ENCODE measurements at regions not wholly inside any gene's neighbourhood (a gene's known extent, or its start where the extent isn't known, plus 50 kb on each side); places are given as distances from the start of the nearest gene placed in this dataset.
A peak's percentile ranks its signal among the peaks of the same experiment; 100 is the strongest.

- Histone ChIP-seq H3K27me3 (no peaks in the 10 kb centered on the region), H3K4me3 (no peak overlapping the region), H3K9me3 (no peaks in the 10 kb centered on the region), H3K36me3 (no peaks in the 10 kb centered on the region), H3K27ac (no peak overlapping the region), H3K4me1 (no peaks in the 10 kb centered on the region)
- DNase-seq: no peak
- TF ChIP-seq, protein P1, sequence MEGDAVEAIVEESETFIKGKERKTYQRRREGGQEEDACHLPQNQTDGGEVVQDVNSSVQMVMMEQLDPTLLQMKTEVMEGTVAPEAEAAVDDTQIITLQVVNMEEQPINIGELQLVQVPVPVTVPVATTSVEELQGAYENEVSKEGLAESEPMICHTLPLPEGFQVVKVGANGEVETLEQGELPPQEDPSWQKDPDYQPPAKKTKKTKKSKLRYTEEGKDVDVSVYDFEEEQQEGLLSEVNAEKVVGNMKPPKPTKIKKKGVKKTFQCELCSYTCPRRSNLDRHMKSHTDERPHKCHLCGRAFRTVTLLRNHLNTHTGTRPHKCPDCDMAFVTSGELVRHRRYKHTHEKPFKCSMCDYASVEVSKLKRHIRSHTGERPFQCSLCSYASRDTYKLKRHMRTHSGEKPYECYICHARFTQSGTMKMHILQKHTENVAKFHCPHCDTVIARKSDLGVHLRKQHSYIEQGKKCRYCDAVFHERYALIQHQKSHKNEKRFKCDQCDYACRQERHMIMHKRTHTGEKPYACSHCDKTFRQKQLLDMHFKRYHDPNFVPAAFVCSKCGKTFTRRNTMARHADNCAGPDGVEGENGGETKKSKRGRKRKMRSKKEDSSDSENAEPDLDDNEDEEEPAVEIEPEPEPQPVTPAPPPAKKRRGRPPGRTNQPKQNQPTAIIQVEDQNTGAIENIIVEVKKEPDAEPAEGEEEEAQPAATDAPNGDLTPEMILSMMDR (IDR thresholded peaks at IDR 0.05): no peak
- intact Hi-C loops (cut with DNase I): no loop called here
- peak; percentile 70 for ATAC-seq
These were observed 222.8 kb downstream of the SOX11 start for GRCh38 chr2:5914811-5915611.

GRCh38 chr2:5915881-5916310 is 223.7 kb downstream of the SOX11 start:
- no peaks in the 10 kb centered on the region for H3K27me3 ChIP-seq
- H3K27ac ChIP-seq: no peak overlapping the region
- H3K36me3 ChIP-seq: no peaks in the 10 kb centered on the region
- intact Hi-C loops (cut with DNase I): no loop called here
- H3K9me3 ChIP-seq: no peaks in the 10 kb centered on the region
- ATAC-seq: peak; percentile 81
- no peak for DNase-seq
- H3K4me3 ChIP-seq: no peak overlapping the region
- TF ChIP-seq, protein P1 (IDR thresholded peaks at IDR 0.05): peak; percentile 45
- no peaks in the 10 kb centered on the region for H3K4me1 ChIP-seq

DNA sequence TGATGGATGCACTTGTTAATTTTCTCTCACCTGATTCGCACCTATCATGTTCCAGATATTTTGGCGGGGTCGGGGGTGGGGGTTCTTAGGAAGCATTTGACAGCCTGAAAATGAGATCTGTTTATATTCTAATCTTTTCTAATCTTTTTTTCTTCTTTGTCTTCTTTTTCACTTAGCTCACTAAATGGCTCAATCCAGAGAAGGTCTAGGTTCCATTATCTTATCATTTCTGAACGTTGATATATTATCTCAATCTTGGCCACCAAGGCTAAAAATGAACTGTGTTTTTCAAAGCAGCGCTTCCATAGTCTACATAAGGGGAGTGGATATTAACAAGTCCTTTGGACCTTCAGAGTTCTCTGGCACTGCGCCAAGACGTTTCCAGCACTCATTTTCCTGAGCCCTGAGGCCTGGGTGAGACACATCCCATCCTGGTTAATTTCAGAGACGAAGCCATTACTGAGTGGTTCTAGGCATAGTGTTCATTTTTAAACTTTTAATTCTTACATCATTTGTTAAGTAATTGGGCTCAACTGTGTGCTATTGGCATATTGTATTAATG is 229.0 kb downstream of the SOX11 start:
- H3K27ac ChIP-seq: no peak overlapping the region
- H3K9me3 ChIP-seq: no peaks in the 10 kb centered on the region
- ATAC-seq: no peak
- H3K4me3 ChIP-seq: no peak overlapping the region
- TF ChIP-seq, protein P1 (IDR thresholded peaks at IDR 0.05): no peak
- H3K27me3 ChIP-seq: no peaks in the 10 kb centered on the region
- intact Hi-C loops (cut with DNase I): no loop called here
- no peaks in the 10 kb centered on the region for H3K36me3 ChIP-seq
- no peaks in the 10 kb centered on the region for H3K4me1 ChIP-seq
- DNase-seq: no peak

DNA sequence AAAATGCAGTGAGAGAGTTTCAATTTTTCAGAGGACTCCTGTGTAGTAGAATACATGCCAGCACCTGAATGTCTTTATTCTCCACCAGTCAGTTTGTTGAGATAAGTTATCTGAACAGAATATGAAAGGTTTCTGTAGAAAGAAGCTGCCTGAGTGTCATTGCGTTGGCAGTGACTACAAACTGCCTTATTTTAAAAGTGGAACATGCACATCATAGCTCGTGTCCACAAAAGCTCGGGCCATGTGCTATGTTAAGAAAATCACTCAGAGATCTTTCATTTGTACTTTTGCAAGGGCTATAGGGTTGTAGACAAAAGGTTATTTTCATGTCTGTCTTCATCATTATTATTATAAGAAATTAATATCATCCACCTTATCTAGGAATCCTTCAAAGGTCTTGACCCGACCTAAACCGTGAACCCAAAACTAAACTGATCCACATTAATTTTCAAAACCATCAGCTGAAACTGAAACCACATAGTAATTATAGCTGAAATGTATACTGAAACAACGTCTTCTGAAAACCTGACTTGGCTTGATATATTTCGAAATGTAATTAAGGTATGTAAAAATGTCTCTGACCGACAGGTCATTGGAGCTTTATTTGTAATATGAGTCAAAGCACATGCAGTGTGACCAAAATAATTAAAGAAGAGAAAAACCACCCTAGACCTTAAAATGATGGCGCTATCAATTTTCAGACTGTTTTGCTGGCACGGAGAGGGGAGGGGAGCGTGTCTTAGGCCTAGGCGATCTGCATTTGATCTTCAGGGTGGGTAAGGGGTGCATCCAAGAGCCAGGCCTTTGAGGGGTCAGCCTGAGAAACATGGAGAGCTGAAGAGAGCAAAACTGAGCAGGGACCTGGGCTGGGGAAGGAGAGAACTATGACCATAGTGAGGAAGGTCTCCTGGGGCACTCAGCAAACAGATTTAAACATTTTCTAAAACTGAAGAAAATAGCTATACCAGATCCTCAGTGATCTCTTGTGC is 232.1 kb downstream of the SOX11 start:
- H3K27me3 ChIP-seq: no peaks in the 10 kb centered on the region
- no peaks in the 10 kb centered on the region for H3K4me1 ChIP-seq
- no peaks in the 10 kb centered on the region for H3K9me3 ChIP-seq
- no peak overlapping the region for H3K4me3 ChIP-seq
- TF ChIP-seq, protein P1 (IDR thresholded peaks at IDR 0.05): no peak
- no peaks in the 10 kb centered on the region for H3K36me3 ChIP-seq
- intact Hi-C loops (cut with DNase I): no loop called here
- ATAC-seq (no peak), DNase-seq (no peak)
- no peak overlapping the region for H3K27ac ChIP-seq

DNA sequence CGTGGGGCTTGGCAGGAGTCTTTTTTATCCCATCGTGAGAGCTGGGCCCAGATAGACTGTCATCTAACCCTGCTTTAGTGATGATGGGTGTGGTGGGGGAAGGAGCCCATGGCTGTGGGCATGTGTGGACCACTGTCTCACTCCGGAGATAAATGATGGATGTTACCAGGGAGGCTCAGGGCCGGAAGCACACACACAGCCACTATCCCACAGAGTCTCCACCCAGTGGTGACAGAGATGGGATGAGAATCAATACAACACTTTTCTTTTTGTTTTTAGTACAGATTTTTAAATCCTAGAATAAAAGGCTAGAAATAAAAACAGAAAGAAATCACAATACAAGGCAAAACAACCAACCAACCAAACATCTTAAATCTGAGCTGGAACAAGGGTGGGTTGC is 233.4 kb downstream of the SOX11 start:
- TF ChIP-seq, protein P1 (IDR thresholded peaks at IDR 0.05): no peak
- H3K9me3 ChIP-seq: no peaks in the 10 kb centered on the region
- H3K27ac ChIP-seq: no peak overlapping the region
- H3K27me3 ChIP-seq: no peaks in the 10 kb centered on the region
- intact Hi-C loops (cut with DNase I): no loop called here
- DNase-seq (no peak), ATAC-seq (no peak)
- no peak overlapping the region for H3K4me3 ChIP-seq
- H3K36me3 ChIP-seq: no peaks in the 10 kb centered on the region
- H3K4me1 ChIP-seq: no peaks in the 10 kb centered on the region
